Glutamatergic neuron (in vitro differentiated cells): ENCODE measurements at regions not wholly inside any gene's neighbourhood (a gene's known extent, or its start where the extent isn't known, plus 50 kb on each side); places are given as distances from the start of the nearest gene placed in this dataset.
"Not testable (repeated sequence)": the region's sequence is repeated elsewhere in the genome, so short reads cannot be mapped to it uniquely, and the experiment has no call there.

Experiments used
- DNase-seq: peaks from one replicate; pipeline ENCODE4 v3.0.0; 2022
- H3K27ac Mint-ChIP-seq: one replicate; pipeline ENCODE4 v1.8.0; 2020; ENCODE audit warnings: mild to moderate bottlenecking, mixed read lengths, inconsistent platforms; ENCODE audit not compliant: unreplicated experiment
- H3K27me3 Mint-ChIP-seq: one replicate; pipeline ENCODE4 v1.8.0; 2020; ENCODE audit warnings: mild to moderate bottlenecking, moderate library complexity, mixed read lengths, inconsistent platforms; ENCODE audit not compliant: unreplicated experiment
- H3K36me3 Mint-ChIP-seq: one replicate; pipeline ENCODE4 v1.8.0; 2020; ENCODE audit warnings: mild to moderate bottlenecking, mixed read lengths, inconsistent platforms; ENCODE audit not compliant: unreplicated experiment
- H3K4me1 Mint-ChIP-seq: one replicate; pipeline ENCODE4 v1.8.0; 2020; ENCODE audit warnings: mild to moderate bottlenecking, low read depth, mixed read lengths, inconsistent platforms; ENCODE audit not compliant: unreplicated experiment
- H3K4me3 Mint-ChIP-seq: one replicate; pipeline ENCODE4 v1.8.0; 2020; ENCODE audit warnings: mild to moderate bottlenecking, mixed read lengths, inconsistent platforms; ENCODE audit not compliant: unreplicated experiment
- H3K9me3 Mint-ChIP-seq: one replicate; pipeline ENCODE4 v1.8.0; 2020; ENCODE audit warnings: mild to moderate bottlenecking, moderate library complexity, mixed read lengths, inconsistent platforms; ENCODE audit not compliant: unreplicated experiment
- TF ChIP-seq, protein P1 (sequence below): fragments of 200-600 bp; sonication (generic); IDR thresholded peaks from one replicate; pipeline ENCODE4 v1.5.0; 2021; ENCODE audit not compliant: partially characterized antibody, unreplicated experiment

DNA sequence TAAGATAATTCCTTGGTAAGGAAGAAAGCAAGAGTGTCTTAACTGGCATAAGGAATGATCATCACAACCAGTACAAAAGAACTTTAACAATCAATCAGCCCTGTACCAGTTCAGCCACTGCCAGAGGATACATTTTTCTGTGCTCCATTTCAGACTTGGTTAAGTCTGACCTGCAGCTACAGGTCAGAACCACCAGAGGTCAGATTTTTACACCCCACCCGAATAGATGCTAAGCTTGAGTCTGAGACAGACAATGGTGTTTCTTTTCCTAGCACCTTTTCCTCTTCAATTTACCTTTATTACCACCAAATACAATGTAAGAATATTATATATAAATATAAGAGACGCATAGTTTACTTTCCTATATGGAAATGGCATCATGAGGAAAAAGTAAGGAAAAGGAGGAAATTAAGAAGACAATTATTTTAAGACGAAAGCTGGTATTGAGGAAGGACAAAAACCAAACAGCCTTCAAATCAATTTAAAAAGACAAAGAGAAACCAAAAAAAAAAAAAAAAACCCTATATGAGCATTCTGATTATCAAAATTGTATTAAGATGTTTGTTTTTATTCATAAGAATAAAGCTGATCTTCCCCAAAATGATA is 215.3 kb upstream of the TTC29 start:
- DNase-seq: no peak
- H3K4me1 Mint-ChIP-seq: peaks cover 18% of the 10 kb centered on the region
- H3K9me3 Mint-ChIP-seq: no peaks in the 10 kb centered on the region
- no peaks in the 10 kb centered on the region for H3K27me3 Mint-ChIP-seq
- TF ChIP-seq, protein P1, sequence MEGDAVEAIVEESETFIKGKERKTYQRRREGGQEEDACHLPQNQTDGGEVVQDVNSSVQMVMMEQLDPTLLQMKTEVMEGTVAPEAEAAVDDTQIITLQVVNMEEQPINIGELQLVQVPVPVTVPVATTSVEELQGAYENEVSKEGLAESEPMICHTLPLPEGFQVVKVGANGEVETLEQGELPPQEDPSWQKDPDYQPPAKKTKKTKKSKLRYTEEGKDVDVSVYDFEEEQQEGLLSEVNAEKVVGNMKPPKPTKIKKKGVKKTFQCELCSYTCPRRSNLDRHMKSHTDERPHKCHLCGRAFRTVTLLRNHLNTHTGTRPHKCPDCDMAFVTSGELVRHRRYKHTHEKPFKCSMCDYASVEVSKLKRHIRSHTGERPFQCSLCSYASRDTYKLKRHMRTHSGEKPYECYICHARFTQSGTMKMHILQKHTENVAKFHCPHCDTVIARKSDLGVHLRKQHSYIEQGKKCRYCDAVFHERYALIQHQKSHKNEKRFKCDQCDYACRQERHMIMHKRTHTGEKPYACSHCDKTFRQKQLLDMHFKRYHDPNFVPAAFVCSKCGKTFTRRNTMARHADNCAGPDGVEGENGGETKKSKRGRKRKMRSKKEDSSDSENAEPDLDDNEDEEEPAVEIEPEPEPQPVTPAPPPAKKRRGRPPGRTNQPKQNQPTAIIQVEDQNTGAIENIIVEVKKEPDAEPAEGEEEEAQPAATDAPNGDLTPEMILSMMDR: peak; percentile 84
- H3K27ac Mint-ChIP-seq: no peak overlapping the region
- H3K36me3 Mint-ChIP-seq: no peaks in the 10 kb centered on the region
- H3K4me3 Mint-ChIP-seq: no peak overlapping the region

DNA sequence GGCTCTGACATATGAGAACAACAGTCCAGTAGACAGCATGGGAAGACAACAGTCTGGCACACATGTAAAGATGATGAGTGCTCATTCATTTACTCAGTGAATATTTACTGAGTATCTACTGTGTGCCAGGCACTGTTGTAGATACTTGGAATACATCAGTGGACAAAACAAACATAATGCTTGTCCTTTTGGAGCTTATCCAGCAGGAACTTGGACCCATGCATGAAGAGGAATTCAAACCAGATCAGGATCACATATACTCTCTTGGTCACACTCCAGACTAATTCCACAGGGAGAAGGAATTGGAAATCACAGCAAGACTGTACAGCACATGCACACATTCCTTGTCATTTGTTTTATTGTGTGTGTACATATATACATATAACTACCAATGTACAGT is 217.6 kb upstream of the TTC29 start:
- Mint-ChIP-seq H3K27ac (no peak overlapping the region), H3K4me1 (peaks cover 2% of the 10 kb centered on the region), H3K36me3 (no peaks in the 10 kb centered on the region), H3K4me3 (no peak overlapping the region), H3K9me3 (no peaks in the 10 kb centered on the region), H3K27me3 (no peaks in the 10 kb centered on the region)
- TF ChIP-seq, protein P1: no peak
- DNase-seq: no peak

DNA sequence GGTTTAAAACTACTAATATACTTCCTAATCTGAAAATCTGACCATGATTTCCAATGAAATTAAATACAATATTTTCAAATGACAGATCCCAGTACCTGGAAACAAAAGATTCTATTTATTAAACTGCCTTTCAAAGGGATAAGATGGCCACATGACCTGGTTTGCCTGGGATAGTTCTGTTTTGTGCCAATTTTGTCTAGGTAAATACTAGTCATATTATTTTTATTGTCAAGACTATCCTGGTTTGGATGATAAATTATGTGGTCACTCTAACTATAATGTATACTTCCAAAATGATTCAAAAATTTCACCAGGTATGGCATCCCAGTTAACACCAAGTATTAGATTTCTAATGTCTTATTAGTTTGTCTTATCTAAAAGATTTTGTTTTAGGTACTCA is 222.5 kb upstream of the TTC29 start:
- DNase-seq, H3K27ac Mint-ChIP-seq, H3K4me1 Mint-ChIP-seq, H3K4me3 Mint-ChIP-seq, H3K27me3 Mint-ChIP-seq, H3K36me3 Mint-ChIP-seq, H3K9me3 Mint-ChIP-seq: not testable (repeated sequence)

DNA sequence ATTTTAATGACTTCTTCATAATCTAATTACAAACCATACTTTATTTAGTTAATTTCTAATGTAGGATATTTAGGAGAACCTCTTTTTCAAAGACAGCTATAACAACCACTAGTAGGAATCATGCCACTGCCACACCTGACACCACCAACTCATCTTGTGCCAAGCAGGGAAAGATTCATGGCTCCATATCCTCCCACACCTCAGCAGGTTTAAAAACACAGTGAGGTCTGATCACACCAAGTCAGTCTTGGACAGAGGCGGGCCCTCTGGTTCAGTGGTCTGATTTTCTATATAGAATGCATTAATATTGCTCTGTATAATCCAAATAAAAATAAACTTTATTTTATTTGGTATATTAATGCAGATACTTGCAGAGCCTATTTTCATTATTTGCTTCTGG is 227.7 kb upstream of the TTC29 start:
- H3K36me3 Mint-ChIP-seq: no peaks in the 10 kb centered on the region
- H3K27ac Mint-ChIP-seq: no peak overlapping the region
- TF ChIP-seq, protein P1: no peak
- no peaks in the 10 kb centered on the region for H3K4me1 Mint-ChIP-seq
- no peak for DNase-seq
- H3K9me3 Mint-ChIP-seq: no peaks in the 10 kb centered on the region
- H3K4me3 Mint-ChIP-seq: no peak overlapping the region
- no peaks in the 10 kb centered on the region for H3K27me3 Mint-ChIP-seq

DNA sequence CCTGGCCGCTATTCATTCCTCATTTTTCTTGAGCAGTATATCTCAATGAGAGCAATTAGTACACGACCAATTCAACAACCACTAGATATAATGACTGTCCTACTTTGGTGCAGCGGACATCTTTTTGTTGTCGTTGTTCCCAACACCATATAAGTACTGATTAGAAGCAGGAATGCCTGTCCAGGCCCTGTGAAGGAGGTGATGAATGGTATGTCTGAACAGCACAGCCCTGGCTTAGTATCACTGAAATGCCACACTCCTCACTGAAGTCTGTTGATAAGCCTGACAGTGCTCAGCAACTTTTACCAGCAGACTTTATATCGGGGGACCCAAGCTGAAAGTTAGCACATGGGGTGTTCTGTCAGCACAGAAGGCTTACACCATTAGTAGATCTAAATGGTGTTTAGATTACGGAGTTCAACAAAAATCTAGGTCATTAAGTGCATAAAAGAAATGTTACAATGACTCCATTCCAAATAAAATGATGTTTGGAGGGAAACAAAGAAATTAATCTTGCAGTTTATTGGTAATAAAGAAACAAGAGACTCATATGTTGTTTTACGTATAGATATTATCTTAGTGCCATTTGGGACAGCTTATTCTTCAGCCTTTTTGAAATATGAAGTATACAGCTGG is 228.3 kb upstream of the TTC29 start:
- Mint-ChIP-seq H3K4me1 (no peaks in the 10 kb centered on the region), H3K4me3 (no peak overlapping the region), H3K27ac (no peak overlapping the region), H3K36me3 (no peaks in the 10 kb centered on the region), H3K9me3 (no peaks in the 10 kb centered on the region), H3K27me3 (no peaks in the 10 kb centered on the region)
- TF ChIP-seq, protein P1: no peak
- DNase-seq: no peak
